ENCODE measurements at regions not wholly inside any gene's neighbourhood (a gene's known extent, or its start where the extent isn't known, plus 50 kb on each side); places are given as distances from the start of the nearest gene placed in this dataset.

DNA sequence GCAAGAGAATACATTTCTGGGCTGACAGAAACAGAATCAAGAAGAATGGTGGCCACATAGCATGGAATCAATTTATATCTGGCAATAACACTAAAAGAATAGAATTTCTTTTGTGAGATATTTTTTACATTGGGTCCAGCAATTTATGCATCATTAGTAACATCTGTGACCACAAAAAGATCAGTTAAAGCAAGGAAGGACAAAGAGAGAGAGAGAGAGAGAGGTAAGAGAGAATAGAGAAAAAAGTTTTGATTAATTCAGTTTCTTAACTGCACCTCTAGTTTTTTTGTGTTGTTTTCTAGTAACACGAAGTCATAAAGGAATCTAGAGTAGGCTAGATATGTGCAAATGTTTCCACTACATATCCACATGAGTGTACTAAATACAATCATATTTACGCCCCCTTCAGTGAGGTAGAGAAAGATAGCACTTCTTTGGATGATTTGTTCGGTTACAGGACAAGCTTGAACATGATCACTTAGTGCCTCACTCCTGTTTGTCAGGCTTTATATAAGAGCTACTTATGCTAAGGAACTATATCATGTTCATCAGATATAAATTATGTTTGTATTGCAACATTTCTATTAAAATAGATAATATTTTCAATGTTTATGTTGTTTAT lies 247.4 kb upstream of the COL3A1 start:
- H3K27me3 ChIP-seq (replicated peaks; ENCODE audit: control insufficient read depth, insufficient read depth, low read length): no peaks in the 10 kb centered on the region
- no peaks in the 10 kb centered on the region for H3K27me3 Mint-ChIP-seq (ENCODE audit: insufficient read depth, unreplicated experiment)
- no peak overlapping the region for H3K4me3 ChIP-seq (ENCODE audit: low read depth, low read length)
- no peaks in the 10 kb centered on the region for H3K36me3 ChIP-seq (ENCODE audit: control insufficient read depth, insufficient read depth, low read length)
- no peaks in the 10 kb centered on the region for H3K4me1 ChIP-seq
- H3K4me3 Mint-ChIP-seq (ENCODE audit: unreplicated experiment): no peak overlapping the region
- POLR2A ChIA-PET: no interaction called here
- H3K9me3 ChIP-seq: no peaks in the 10 kb centered on the region
- BruUV-seq (replicated peaks): no TSS peak
- DNase-seq: no peak
- intact Hi-C loops (cut with micrococcal nuclease; ENCODE audit: unreplicated experiment): no loop called here
- TF ChIP-seq, protein P1, sequence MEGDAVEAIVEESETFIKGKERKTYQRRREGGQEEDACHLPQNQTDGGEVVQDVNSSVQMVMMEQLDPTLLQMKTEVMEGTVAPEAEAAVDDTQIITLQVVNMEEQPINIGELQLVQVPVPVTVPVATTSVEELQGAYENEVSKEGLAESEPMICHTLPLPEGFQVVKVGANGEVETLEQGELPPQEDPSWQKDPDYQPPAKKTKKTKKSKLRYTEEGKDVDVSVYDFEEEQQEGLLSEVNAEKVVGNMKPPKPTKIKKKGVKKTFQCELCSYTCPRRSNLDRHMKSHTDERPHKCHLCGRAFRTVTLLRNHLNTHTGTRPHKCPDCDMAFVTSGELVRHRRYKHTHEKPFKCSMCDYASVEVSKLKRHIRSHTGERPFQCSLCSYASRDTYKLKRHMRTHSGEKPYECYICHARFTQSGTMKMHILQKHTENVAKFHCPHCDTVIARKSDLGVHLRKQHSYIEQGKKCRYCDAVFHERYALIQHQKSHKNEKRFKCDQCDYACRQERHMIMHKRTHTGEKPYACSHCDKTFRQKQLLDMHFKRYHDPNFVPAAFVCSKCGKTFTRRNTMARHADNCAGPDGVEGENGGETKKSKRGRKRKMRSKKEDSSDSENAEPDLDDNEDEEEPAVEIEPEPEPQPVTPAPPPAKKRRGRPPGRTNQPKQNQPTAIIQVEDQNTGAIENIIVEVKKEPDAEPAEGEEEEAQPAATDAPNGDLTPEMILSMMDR (IDR thresholded peaks at IDR 0.05; ENCODE audit: insufficient read depth in 1 of 2, low read depth in 1 of 2, low read length in 1 of 2, severe bottlenecking in 1 of 2, unreplicated experiment in 1 of 2): no peak
- H3K4me1 Mint-ChIP-seq (ENCODE audit: low read depth, unreplicated experiment): no peaks in the 10 kb centered on the region
- CTCF ChIA-PET: no interaction called here
- H3K27ac Mint-ChIP-seq (ENCODE audit: unreplicated experiment): no peak overlapping the region
- H3K9me3 Mint-ChIP-seq (ENCODE audit: unreplicated experiment): no peaks in the 10 kb centered on the region
- H3K36me3 Mint-ChIP-seq (ENCODE audit: insufficient read depth, unreplicated experiment): no peaks in the 10 kb centered on the region

DNA sequence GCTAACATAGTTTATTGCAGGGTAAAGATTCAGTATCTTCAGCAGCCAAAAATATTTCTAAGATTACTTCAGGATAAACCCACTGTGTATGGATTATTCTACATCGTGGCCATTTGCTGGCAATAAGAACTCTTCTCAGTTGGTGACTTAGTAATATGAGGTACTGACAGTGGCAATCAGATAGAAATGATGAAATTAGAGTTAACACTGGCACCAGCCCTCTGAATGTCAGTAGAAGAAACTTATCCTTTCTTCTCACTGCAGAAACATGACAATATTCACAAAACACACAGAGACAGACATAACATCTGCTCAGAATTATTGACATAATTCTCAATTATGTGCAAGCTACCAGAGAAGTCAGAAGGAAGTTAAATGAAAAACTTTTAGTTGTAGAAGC lies 246.3 kb upstream of the COL3A1 start:
- no peak overlapping the region for H3K4me3 ChIP-seq (ENCODE audit: low read depth, low read length)
- H3K9me3 ChIP-seq: no peaks in the 10 kb centered on the region
- ChIA-PET CTCF (interaction anchor here (0.6 kb wide), 1 partner anchor 22 kb away, joined by 3 read pairs; no protein-coding TSS in a partner anchor), POLR2A (no interaction called here)
- H3K36me3 ChIP-seq (ENCODE audit: control insufficient read depth, insufficient read depth, low read length): no peaks in the 10 kb centered on the region
- DNase-seq: no peak
- no TSS peak for BruUV-seq (replicated peaks)
- H3K4me1 Mint-ChIP-seq (ENCODE audit: low read depth, unreplicated experiment): no peaks in the 10 kb centered on the region
- H3K4me1 ChIP-seq: no peaks in the 10 kb centered on the region
- TF ChIP-seq, protein P1 (IDR thresholded peaks at IDR 0.05; ENCODE audit: insufficient read depth in 1 of 2, low read depth in 1 of 2, low read length in 1 of 2, severe bottlenecking in 1 of 2, unreplicated experiment in 1 of 2): no peak
- H3K9me3 Mint-ChIP-seq (ENCODE audit: unreplicated experiment): no peaks in the 10 kb centered on the region
- no peaks in the 10 kb centered on the region for H3K36me3 Mint-ChIP-seq (ENCODE audit: insufficient read depth, unreplicated experiment)
- no peak overlapping the region for H3K27ac Mint-ChIP-seq (ENCODE audit: unreplicated experiment)
- H3K27me3 ChIP-seq (replicated peaks; ENCODE audit: control insufficient read depth, insufficient read depth, low read length): no peaks in the 10 kb centered on the region
- no peak overlapping the region for H3K4me3 Mint-ChIP-seq (ENCODE audit: unreplicated experiment)
- H3K27me3 Mint-ChIP-seq (ENCODE audit: insufficient read depth, unreplicated experiment): no peaks in the 10 kb centered on the region
- intact Hi-C loops (cut with micrococcal nuclease; ENCODE audit: unreplicated experiment): no loop called here

DNA sequence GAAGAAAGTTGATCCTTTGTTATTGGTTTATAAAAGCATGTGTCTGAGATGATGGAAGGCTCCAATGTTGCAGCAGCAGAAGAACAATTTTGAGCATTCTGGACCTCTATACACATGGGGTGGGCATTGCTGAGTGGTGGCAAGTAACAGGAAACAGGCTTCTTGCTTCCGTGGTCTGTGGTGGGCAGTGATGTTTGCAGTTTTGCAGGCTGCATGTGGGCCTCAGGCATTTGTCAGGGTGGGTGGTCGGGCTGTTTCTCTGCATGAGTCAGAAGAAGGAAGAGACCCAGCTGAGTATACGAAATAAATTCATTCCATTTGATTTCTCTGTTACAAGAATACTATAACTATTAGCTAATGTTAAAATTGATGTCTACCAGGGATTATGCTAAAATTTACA lies 239.5 kb upstream of the COL3A1 start:
- DNase-seq: no peak
- CTCF ChIA-PET: no interaction called here
- Mint-ChIP-seq H3K27ac (ENCODE audit: unreplicated experiment) (no peak overlapping the region), H3K27me3 (ENCODE audit: insufficient read depth, unreplicated experiment) (peaks cover 4% of the 10 kb centered on the region), H3K4me1 (ENCODE audit: low read depth, unreplicated experiment) (no peaks in the 10 kb centered on the region), H3K4me3 (ENCODE audit: unreplicated experiment) (no peak overlapping the region), H3K9me3 (ENCODE audit: unreplicated experiment) (no peaks in the 10 kb centered on the region), H3K36me3 (ENCODE audit: insufficient read depth, unreplicated experiment) (no peaks in the 10 kb centered on the region)
- no peaks in the 10 kb centered on the region for H3K9me3 ChIP-seq
- BruUV-seq (replicated peaks): no TSS peak
- H3K27me3 ChIP-seq (replicated peaks; ENCODE audit: control insufficient read depth, insufficient read depth, low read length): no peaks in the 10 kb centered on the region
- POLR2A ChIA-PET: no interaction called here
- H3K4me1 ChIP-seq: no peaks in the 10 kb centered on the region
- intact Hi-C loops (cut with micrococcal nuclease; ENCODE audit: unreplicated experiment): loop anchor here (10.0 kb wide), 1 partner anchor 210 kb away; no protein-coding TSS in a partner anchor
- H3K36me3 ChIP-seq (ENCODE audit: control insufficient read depth, insufficient read depth, low read length): no peaks in the 10 kb centered on the region
- TF ChIP-seq, protein P1 (IDR thresholded peaks at IDR 0.05; ENCODE audit: insufficient read depth in 1 of 2, low read depth in 1 of 2, low read length in 1 of 2, severe bottlenecking in 1 of 2, unreplicated experiment in 1 of 2): no peak
- H3K4me3 ChIP-seq (ENCODE audit: low read depth, low read length): no peak overlapping the region

Measured in Caco-2 (cell line).